ENCODE measurements at regions not wholly inside any gene's neighbourhood (a gene's known extent, or its start where the extent isn't known, plus 50 kb on each side); places are given as distances from the start of the nearest gene placed in this dataset.

- no peak for TF ChIP-seq NKRF (IDR thresholded peaks at IDR 0.05; ENCODE audit: borderline replicate concordance)
- TF ChIP-seq HES1 (IDR thresholded peaks at IDR 0.05; ENCODE audit: low read depth): no peak
- TF ChIP-seq TRIM24 (IDR thresholded peaks at IDR 0.05): no peak
Observed at GRCh38 chr3:132804498-132804897, 82.3 kb upstream of the NPHP3 start (continued).

GRCh38 chr3:132803889-132804288, 81.7 kb upstream of the NPHP3 start:
- peak overlapping the region; percentile 59; the same call in 1 of the 2 replicates for H2AFZ ChIP-seq (ENCODE audit: low read depth, low read length)
- H3K4me2 ChIP-seq (ENCODE audit: insufficient read depth, low read length): no peak overlapping the region
- no peak overlapping the region for H3K4me3 ChIP-seq
- in situ Hi-C loops (cut with MboI): no loop called here
- 11% methylated on average over 4 of the region's 4 CpGs for WGBS (ENCODE audit: insufficient coverage, low coverage, missing lambda C conversion rate)
- no peaks in the 10 kb centered on the region for H3K36me3 ChIP-seq (ENCODE audit: control insufficient read depth, insufficient read depth, low read length)
- DNase-seq (ENCODE audit: extremely low read depth in 1 of 4, low spot score in 3 of 4) (peak in 2 of 4 experiments; percentile 12 to 19), ATAC-seq (peak; percentile 74; the same call in 2 of the 3 replicates), FAIRE-seq (no peak)
- H3K9me3 ChIP-seq (replicated peaks; ENCODE audit: control insufficient read depth, insufficient read depth, low read depth, low read length): no peaks in the 10 kb centered on the region
- ChIA-PET CTCF (ENCODE audit: low intra/inter-chr PET ratio) (no interaction called here), POLR2A (no interaction called here)
- BruUV-seq (replicated peaks): no TSS peak
- H4K20me1 ChIP-seq (replicated peaks; ENCODE audit: control insufficient read depth, insufficient read depth, low read length): no peaks in the 10 kb centered on the region
- H3K9me1 ChIP-seq (ENCODE audit: control insufficient read depth, insufficient read depth, low read length): no peaks in the 10 kb centered on the region
- no peaks in the 10 kb centered on the region for H3K4me1 ChIP-seq (replicated peaks in 1 of 2; ENCODE audit: control insufficient read depth in 2 of 2, insufficient read depth in 2 of 2, low read length in 2 of 2)
- no peak overlapping the region for H3K9ac ChIP-seq (ENCODE audit: insufficient read depth in 1 of 2, low read depth in 2 of 2, low read length in 2 of 2)
- H3K27me3 ChIP-seq (ENCODE audit: control insufficient read depth in 2 of 2, insufficient read depth in 2 of 2, low read length in 2 of 2): no peaks in the 10 kb centered on the region
- H3K27ac ChIP-seq (ENCODE audit: extremely low read depth, low read depth, low read length): no peak overlapping the region
- intact Hi-C loops (cut with micrococcal nuclease): loop anchor here (10.0 kb wide), 1 partner anchor 121 kb away; no protein-coding TSS in a partner anchor
- no peaks in the 10 kb centered on the region for H3K79me2 ChIP-seq (ENCODE audit: control insufficient read depth, insufficient read depth, low read length)
- TF ChIP-seq ZC3H11A (IDR thresholded peaks at IDR 0.05; ENCODE audit: low read depth, low read length): no peak
- TF ChIP-seq ZNF639 (CRISPR knock-in tag; conservative IDR thresholded peaks at IDR 0.05 in 1 of 2, IDR thresholded peaks at IDR 0.05 in 1 of 2): no peak
- TF ChIP-seq CTCF (IDR thresholded peaks at IDR 0.05 in 2 of 3, conservative IDR thresholded peaks at IDR 0.05 in 1 of 3; ENCODE audit: insufficient read depth in 2 of 3, low read depth in 1 of 3, low read length in 3 of 3): peak; percentile 24 to 45 (median 31); a peak in 4 of 6 replicates
- TF ChIP-seq TCF7 (IDR thresholded peaks at IDR 0.05; ENCODE audit: borderline replicate concordance): no peak
- no peak for TF ChIP-seq DIDO1 (tag; IDR thresholded peaks at IDR 0.05; ENCODE audit: low read depth)
- TF ChIP-seq PPARD (CRISPR knock-in tag; IDR thresholded peaks at IDR 0.05): no peak
- no peak for TF ChIP-seq ZNF561 (CRISPR knock-in tag; conservative IDR thresholded peaks at IDR 0.05)
- TF ChIP-seq MITF (IDR thresholded peaks at IDR 0.05): no peak
- TF ChIP-seq ZNF57 (CRISPR knock-in tag; IDR thresholded peaks at IDR 0.05): no peak
- TF ChIP-seq ZNF551 (CRISPR knock-in tag; IDR thresholded peaks at IDR 0.05): no peak
- TF ChIP-seq SAP30 (IDR thresholded peaks at IDR 0.05; ENCODE audit: borderline replicate concordance, insufficient read depth, low read depth, low read length, poor library complexity, severe bottlenecking): no peak
